CD4-positive, alpha-beta T cell treated with Interferon gamma for 1 hour (primary cell): ENCODE measurements at regions not wholly inside any gene's neighbourhood (a gene's known extent, or its start where the extent isn't known, plus 50 kb on each side); places are given as distances from the start of the nearest gene placed in this dataset.

Experiments used
- DNase-seq: peaks from one replicate; pipeline ENCODE4 v3.0.0-alpha.2; 2020

DNA sequence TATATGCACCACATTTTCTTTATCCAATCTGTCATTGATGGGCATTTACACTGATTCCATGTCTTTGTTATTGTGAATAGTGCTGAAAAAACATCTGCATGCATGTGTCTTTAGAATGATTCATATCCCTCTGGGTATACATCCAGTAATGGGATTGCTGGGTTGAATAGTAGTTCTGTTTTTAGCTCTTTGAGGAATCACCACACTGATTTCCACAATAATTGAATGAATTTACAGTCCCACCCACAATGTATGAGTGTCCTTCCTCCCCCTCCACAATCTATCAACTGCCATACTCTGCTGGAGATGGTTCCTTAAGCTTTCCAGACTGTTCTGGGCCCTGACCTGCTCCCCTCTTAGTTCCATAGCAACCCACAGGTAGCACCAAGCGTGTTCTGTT is 667.0 kb downstream of the LIG4 start:
- no peak for DNase-seq

DNA sequence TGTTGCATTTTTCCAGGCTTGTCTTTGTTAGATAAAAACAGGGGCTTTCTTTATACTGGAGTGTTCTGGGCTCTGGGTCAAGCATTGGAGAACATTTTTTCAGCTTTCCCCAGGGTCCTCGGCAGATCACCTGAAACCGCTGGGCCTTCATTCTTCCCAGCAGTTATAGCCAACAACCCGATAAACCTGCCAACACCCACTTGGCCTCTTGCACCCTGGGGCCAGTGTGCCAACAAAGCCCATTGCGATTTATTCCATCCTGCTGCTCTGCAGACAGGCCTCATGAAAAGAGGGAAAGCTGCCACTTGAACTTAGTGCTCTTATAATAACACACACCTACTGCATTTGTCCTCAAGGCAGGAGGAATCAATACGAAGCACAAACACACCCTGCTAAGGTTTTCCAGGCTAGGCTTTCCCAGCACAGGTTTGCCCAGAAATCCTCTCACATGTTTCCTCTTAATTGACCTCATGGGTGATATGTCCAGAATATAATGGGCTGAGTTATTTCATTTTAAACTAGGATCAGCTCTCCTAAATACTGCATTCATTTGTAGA is 669.3 kb downstream of the LIG4 start:
- no peak for DNase-seq

DNA sequence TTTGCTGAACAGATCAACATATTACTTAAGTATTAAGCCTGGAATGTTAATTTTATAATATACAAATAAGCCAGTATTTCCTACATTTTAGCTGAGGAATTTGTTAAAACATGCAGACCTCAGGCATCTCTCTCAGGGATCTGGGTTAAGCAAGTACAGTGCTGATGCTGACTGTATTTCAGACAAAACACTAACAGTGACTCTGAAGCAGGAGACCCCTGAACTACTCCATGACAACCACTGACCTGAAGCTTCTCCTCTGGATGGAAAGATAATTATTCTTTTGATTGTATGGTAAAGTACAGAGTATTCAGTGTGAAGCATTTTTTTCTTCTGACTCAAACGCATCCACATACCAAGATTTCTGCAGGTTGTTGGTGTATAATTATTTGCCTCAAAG is 680.8 kb downstream of the LIG4 start:
- DNase-seq: no peak

DNA sequence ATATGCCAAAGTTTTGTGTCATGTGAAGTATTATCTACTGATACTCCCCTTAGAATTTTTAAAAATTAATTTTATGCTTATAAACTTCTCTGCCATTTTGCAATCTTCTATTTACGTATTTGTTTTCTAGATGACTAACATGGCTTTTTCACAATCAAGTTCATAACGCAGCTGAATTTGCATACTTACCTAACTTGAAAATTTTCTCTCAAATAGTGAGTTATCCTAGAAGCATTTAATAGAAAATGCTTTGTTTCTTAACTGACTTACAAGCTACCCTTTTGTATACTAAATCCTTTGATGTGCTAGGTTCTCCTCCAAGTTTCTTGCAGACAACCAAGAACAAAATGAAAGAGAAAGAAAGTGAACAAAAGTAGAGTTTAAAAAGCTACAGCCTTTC is 683.5 kb downstream of the LIG4 start:
- no peak for DNase-seq

DNA sequence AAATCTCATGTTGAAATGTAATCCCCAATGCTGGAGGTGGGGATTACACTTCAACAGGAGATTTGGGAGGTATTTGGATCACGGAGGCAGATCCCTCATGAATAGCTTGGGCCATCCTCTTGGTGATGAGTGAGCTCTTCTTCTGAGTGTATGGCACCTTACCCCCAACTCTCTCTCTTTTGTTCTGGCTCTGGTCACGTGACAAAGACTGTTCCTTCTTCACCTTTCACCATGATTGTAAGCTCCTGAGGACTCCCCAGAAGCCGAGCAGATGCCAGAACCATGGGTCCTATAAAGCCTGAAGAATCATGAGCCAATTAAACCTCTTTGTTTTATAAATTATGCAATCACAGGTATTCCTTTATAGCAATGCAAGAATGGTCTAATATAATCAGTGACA is 684.2 kb downstream of the LIG4 start:
- DNase-seq: no peak

DNA sequence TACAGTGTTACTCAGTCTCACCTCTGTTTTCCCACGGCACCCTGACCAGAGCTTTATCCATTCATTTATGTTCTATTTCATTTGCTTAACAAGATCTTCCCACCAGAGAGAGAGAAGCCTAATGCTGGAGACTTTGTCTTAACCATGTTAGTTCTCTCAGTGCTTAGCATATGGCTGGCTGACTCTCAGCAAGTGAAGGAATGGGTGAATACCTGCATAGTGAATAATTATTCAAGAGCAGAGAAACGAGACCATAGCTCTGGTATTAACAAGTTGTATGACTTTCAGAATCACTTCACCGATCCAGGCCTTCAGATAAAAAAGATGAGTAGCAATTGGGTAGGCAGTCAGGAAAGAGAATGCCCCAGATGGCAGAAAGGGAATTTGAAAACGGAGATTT is 686.3 kb downstream of the LIG4 start:
- DNase-seq: no peak

DNA sequence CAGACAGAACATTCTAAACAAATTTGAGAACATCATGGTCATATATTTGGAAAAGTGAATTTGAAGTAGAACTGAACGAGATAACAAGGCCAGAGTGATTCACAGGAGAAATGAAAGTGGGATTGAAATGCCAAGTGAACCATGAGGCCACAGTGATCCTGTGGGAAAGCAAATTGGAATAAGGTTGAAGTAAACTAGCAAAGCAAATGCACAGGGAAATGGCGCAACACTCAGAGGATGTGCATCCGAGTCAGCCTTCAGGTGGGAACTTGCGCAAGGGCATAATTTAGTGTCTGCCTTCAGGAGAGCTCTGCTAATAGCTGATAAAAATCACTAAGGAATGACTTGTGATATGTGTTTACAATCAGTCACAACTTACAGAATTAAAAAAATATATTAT is 696.6 kb downstream of the LIG4 start:
- no peak for DNase-seq

DNA sequence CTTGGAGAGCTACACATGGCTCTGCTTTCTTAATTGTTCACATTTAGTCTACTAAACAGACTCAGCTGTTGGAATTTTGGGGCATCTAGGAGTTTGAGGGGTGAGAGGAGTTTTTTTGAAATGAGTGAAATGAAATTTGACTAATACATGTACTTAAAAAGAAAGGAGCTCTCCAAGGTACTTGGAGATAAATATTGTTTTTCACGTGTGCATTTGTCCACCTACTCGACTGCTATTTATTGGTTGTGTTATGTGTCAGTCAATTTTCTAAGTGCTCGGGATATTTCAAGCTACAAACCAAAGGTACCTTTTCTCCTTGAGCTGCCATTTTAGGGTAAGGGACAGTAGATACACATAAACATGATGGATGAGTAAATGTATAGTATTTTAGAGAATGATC is 697.0 kb downstream of the LIG4 start:
- DNase-seq: no peak

DNA sequence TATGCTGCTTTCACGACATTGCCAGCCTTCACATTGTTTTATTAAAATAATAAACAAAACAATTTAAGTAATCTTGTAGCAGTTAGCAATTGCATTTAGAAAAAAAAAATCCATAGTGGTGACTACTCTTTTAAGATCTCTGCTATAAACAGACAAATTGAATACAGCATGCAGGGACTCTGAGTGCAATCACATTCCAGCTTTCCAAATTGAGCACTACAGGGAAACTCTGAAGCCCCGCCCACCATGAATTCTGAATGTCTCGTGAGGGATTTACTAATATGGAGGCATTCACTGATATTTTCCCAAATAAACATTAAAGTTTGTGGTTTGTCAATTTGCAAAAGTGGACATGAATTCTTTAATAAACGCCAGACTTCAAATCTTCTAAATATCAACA is 698.8 kb downstream of the LIG4 start:
- no peak for DNase-seq

DNA sequence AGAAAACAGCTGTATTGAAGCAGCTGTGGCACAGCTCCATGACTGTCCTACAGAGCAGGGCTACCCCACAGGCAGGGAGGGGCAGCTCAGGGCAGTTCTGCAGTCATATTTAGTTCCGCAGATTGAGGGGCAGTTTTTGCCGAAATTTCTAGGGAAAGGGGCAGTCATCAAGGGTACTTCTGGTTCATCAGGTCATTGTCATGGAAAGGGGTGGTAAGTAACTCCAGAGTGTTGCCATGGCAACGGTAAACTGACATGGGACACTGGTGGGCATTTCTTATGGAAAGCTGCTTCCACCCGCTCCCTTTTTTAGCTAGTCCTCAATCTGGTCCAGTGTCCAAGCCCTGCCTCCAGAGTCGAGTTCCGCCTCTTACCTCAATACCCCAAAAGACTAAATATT is 702.8 kb downstream of the LIG4 start:
- DNase-seq: no peak

DNA sequence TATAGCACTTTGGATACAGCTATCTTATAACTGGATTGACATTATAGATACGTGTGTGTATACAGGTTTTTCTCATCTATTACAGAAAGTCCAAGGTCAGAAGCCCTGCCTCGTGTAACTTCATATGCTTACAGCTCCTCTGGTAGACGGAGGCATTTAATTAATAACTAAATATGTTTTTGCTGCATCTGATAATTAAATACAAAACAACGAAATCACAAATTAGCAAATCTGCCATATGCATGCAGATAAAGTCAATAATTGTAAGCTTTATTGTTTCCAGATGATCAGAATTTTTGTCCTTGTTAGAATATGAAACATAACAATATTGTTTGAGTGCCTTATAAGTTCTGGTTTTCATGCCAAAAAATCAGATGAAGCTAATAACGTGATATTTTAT is 717.7 kb downstream of the LIG4 start:
- no peak for DNase-seq

DNA sequence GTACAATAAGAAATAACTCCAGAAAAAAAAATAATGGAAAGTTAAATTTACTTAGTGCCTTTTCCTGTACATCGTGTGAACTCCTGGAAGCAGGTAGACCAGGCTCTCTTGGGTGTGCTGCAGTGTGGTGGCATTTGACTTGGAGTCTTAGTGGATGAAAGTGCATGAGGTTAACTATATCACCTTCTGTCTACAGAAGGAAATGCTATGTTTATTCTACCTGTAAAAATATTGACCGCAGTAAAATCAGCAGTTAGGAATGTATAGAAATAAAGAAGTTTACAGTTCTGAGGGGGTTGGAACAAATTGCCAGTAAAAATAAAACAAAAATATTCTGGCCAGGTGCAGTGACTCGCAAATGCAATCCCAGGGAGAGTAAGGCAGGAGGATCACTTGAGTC is 722.1 kb downstream of the LIG4 start:
- no peak for DNase-seq

DNA sequence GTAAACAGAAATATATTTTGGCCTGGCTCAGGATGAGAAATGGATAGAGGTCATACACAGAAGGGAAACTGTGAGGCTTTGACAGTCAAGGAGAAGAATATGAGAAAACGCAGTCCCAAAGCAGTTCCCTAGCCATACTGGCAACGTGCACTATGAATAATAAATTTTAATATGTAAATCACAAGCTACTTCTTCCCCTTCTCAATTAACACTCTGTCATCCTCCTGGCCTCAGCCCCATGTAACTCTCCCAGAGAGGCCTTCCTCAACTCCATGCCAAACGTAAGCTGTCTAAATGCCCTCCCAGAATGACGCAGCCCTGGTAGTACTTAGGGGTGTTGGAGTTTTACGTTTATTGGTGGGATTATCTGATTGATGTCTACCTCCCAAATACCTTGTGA is 732.6 kb downstream of the LIG4 start:
- DNase-seq: no peak

DNA sequence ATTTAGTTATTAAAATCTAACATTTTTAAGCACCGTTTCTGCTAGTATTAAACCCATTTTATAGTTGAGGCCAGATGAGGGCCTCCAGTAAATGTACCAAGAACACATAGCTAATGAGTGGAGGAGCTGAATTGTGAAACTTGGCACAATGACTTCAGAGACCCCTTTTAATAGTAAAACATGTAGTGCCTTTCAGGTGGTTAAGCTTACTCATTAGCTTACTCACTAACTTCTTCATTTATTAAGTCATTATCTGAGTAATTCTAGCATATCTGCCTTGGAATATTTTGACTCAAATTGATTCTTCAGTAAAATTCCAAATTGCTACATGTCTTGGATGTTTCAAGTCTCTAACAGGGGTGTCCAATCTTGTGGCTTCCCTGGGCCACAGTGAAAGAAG is 735.2 kb downstream of the LIG4 start:
- no peak for DNase-seq

DNA sequence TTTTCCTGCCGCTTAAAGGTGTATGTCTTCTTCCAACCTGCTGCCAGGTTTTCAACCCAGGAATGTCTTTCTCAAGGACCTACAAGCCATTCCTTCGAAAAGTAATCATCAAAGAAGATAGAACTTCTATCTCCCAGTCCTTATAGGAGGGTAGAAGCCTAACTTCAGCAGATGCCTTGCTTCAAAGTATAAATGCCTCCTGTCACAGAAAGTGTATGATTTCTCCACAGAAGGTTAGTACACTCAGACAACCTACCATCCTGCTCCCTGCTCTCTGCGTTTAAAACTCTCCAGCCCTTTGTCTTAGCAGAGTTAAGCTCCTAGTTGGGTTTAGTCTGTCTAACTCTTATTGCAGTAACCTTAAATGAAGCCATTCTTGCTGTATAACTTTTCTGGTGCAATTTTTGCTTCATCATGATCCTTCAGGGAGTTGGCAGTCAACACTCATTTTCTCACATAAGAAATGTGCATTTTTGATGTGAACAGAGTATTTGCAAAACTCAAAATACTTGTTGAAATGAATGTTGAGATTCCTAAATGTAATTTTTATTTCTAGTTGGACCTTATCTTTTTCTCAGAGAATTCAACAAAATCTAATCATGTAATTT is 737.5 kb downstream of the LIG4 start:
- DNase-seq: no peak

DNA sequence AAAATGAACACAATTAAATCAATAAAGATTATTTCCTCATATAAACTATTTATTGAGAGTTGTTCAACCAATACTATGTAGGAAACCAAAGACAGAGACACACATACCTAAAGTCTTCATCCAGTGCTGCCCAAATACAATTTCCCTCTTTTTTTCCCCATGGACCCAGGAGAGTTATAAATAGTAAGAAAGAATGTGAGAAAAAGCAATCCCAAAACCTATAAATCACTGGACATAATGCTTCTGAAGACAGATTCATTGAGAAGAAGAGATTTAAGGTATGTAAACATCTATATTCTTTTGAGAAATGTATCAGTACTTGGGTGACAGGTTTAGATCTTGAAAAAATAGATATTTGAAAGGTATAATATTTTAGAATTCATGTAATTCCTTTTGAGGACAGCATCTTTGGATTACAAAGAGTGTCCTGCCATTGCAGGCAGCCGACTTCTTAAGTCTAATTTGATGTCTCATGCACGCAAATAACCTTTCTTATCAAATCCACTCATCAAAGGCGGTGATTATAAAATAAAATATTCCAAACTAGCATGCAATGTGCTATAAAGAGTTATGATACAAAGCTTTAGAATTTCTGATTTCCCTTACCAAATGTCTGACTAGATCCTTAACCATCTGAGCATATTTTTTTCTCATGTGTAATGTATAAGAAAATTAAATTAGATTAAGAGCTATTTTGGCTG is 739.4 kb downstream of the LIG4 start:
- no peak for DNase-seq

DNA sequence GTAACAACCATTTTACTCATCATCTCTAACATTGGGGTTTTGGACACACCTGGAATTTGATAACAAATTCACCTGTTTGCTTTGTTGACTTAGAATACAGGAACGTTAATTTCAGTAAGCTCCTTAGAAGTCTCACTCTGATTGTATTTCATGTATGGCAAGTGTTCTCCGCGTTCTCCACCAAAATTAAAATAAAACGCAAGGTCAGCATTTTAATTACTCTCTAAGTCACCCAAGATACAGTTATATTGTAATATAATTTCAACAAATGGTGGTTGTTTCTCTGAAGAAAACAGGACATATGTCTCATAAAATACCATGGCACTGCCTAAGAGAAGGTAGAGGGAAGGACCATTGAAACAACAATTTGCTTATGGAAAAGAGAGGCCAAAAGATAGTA is 742.1 kb downstream of the LIG4 start:
- DNase-seq: no peak

DNA sequence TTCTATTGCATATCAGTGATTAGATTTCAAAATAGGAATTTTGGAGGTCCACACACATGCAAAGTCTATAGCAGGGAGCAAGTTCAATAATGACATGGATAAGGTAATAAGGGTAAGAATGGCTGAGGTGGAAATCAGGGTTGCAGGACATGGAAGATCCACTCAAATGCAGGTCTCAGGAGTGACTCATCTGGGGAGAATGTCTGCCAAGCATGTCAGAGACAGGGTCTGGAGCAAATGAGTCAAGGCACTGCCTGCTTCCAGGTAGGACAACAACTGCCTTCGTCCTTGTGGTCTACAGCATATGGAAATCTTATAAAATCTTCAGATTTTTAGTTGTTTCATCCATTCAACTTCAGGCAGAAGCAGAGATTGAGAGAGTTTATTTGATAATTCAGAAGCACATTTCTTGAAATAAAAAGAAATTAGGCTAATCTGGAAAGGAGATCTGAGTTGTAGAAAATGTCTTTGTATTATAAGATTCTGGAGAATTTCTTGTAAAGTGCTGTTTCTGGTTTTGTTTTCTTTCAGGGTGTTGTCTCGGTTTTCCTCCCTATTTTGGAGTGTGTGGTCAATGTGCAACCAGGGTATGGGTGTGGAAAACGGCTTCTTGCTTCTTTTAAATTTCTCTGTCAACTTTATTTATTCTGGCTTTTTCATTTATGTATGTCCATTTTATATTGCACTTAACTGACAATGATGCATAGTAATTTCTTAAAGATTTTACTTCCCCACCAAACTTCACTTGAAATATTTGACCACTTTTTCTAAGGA is 748.8 kb downstream of the LIG4 start:
- DNase-seq: no peak

DNA sequence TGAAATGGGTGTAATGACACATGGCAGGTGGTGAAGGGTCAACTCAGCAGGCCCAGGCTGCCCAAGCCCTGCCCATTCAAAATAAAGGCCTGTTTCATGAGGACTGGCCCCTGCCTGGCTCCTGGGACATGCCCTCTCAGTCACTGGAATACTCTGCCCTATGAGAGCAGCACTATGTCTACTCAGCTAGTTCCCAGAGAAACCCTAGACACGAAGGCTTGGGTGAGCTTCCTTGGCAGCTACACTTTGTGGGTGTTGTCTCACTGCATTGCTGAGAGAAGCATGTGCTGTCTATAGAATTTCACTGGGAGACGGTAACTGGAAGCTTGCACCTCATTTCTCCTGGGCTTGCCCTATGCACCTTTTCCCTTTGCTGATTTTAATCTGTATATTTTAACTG is 752.8 kb downstream of the LIG4 start:
- DNase-seq: no peak

DNA sequence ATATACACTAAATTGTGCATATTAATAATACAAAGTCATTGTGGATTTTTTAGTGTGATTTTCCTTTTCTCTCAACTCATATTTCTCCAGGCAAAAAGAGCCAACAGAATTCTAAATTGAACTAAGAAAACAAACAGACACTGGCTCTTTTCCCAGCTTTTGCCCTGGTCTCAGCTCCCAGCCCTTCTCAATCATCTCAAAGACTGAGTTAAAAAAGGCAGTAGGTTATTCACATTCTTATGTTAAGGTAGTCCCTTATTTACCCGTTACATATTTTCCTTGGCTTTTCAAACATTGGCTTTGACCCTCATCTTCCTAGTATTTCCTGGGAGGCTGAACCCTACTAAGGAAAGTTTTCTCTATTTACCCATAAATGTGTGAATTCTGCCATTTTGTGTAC is 753.6 kb downstream of the LIG4 start:
- no peak for DNase-seq

DNA sequence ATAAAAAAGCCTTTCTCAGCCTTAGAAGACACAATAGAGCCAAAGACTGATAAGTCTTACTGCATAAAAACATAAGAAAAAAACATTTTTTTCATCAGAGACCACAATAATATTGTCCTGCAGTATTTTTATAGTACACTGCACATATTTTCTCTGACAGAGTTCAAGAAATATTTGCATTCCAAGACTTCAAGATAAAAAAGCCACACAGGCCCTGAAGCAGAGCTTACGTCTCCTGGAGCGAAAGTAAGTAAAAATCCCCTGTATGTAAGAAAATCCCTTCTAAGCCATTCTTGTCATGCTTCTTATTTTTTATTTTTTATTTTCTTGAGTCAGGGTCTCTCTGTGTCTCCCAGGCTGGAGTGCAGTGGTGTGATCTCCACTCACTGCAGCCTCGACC is 755.9 kb downstream of the LIG4 start:
- DNase-seq: no peak

DNA sequence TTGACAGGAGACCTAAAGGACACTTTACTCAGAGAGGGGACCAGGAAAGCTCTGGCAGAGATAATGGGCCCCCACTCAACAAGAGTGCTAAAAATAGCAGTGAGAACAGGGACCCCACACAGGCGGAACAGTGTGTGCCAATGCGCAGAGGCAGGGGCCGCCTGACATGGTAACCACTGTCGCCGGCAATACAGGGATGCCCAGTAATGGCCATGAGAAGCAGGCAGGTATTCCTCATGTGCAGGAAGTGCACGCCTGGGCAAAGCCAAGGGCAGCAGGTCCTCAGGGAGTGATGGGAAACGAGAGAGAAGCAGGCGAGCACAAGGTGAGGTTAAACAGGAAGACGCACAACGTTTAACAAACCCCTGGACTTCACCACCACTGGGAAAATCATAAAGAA is 757.1 kb downstream of the LIG4 start:
- no peak for DNase-seq

DNA sequence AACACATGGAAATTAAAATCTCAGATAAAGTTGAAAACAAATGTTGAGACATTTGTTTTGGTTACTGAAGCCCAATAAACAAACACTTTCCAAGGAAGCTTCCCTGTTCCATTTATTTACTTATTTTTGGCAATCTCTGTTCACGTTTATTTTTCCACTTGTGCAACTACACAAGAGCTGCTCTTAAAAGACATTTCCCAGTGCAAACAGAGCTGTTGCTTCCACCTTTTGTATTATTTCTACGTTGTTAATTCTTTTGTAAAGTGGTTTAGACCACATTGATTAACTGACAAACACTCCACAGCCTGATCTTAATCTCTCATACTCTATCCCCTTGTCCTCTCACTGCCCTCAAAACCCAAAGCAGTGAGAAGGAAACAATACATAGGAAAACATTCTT is 757.6 kb downstream of the LIG4 start:
- DNase-seq: no peak

DNA sequence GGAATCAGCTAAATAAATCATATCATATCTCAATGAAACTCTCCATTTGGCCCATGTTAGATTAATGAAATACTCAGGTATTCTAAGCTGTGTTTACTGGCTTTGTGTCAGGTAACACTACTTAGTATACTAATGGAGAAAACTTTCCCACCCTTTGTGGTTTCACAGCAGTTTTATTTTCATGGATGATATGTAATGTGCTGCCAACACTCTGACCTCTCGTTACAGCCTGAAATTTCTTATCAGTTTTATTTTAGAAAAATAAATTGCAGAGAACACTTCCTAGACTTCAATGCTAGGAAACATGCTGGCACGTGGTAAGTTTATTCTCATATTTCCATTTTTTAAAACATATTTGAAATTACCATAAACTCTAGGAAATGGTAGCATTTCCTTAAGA is 758.9 kb downstream of the LIG4 start:
- no peak for DNase-seq
